IMR-90 (cell line): ENCODE measurements at regions not wholly inside any gene's neighbourhood (a gene's known extent, or its start where the extent isn't known, plus 50 kb on each side); places are given as distances from the start of the nearest gene placed in this dataset.

Source experiments
- CHD1 ChIP-seq: IDR thresholded peaks from 2 replicates; pipeline ENCODE4 v1.6.1; 2012; ENCODE audit warnings: low read depth, low read length, improper control_type of control experiment
- FOS ChIP-seq: fragments of 150-350 bp; IDR thresholded peaks from 2 replicates; pipeline ENCODE4 v1.6.1; 2016; ENCODE audit warnings: low read depth, low read length
- MAFK ChIP-seq: IDR thresholded peaks from 2 replicates; pipeline ENCODE4 v1.6.1; 2012; ENCODE audit warnings: low read depth, low read length, improper control_type of control experiment
- MAZ ChIP-seq: IDR thresholded peaks from 2 replicates; pipeline ENCODE4 v1.6.1; 2012; ENCODE audit warnings: low read depth, mild to moderate bottlenecking, low read length, improper control_type of control experiment, moderate library complexity, borderline replicate concordance
- POLR2A ChIP-seq: IDR thresholded peaks from 2 replicates; pipeline ENCODE4 v1.6.1; 2012; ENCODE audit warnings: mild to moderate bottlenecking, low read depth, low read length
- RAD21 ChIP-seq: IDR thresholded peaks from 2 replicates; pipeline ENCODE4 v1.6.1; 2012; ENCODE audit warnings: low read length, improper control_type of control experiment
- RFX5 ChIP-seq: IDR thresholded peaks from 2 replicates; pipeline ENCODE4 v1.8.0; 2012; ENCODE audit warnings: low read depth, mild to moderate bottlenecking, low read length, moderate library complexity
- SMC3 ChIP-seq: fragments of 150-350 bp; IDR thresholded peaks from 2 replicates; pipeline ENCODE4 v1.6.1; 2016; ENCODE audit warnings: low read depth, mild to moderate bottlenecking, antibody characterized with exemption, low read length, moderate library complexity
- TF ChIP-seq, protein P1 (sequence below): conservative IDR thresholded peaks from 2 replicates; pipeline ENCODE4 v1.5.1; 2012; ENCODE audit warnings: mild to moderate bottlenecking, low read depth, low read length, improper control_type of control experiment
- TF ChIP-seq, protein P2 (sequence below): fragments of 150-350 bp; IDR thresholded peaks from 2 replicates; pipeline ENCODE4 v1.6.1; 2016; ENCODE audit warnings: low read depth, mild to moderate bottlenecking, low read length, moderate library complexity, borderline replicate concordance

DNA sequence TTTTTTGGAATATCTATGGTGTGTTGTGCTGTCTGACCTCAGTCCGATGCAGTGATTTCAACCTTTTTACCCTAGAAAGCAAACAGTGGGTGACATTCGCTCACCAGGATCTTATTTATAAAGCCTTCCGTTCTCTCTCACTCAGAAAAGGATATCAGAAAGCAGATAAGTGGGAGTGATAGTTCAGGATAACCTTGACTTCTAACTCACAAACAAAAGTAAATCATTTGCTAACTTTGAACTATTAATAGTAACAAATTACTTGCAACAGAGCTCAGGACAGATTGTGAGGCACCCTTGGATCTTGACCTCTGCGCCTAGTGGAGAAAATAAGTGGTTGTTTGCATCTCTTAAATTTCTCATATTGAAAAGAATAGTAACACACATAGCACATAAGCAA lies 637.1 kb upstream of the CITED2 start:
- TF ChIP-seq, protein P1, sequence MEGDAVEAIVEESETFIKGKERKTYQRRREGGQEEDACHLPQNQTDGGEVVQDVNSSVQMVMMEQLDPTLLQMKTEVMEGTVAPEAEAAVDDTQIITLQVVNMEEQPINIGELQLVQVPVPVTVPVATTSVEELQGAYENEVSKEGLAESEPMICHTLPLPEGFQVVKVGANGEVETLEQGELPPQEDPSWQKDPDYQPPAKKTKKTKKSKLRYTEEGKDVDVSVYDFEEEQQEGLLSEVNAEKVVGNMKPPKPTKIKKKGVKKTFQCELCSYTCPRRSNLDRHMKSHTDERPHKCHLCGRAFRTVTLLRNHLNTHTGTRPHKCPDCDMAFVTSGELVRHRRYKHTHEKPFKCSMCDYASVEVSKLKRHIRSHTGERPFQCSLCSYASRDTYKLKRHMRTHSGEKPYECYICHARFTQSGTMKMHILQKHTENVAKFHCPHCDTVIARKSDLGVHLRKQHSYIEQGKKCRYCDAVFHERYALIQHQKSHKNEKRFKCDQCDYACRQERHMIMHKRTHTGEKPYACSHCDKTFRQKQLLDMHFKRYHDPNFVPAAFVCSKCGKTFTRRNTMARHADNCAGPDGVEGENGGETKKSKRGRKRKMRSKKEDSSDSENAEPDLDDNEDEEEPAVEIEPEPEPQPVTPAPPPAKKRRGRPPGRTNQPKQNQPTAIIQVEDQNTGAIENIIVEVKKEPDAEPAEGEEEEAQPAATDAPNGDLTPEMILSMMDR, result no peak
- TF ChIP-seq MAFK (no peak), POLR2A (no peak), MAZ (no peak), FOS (no peak), RAD21 (no peak), CHD1 (no peak), RFX5 (no peak), SMC3 (no peak)
- TF ChIP-seq, protein P2, sequence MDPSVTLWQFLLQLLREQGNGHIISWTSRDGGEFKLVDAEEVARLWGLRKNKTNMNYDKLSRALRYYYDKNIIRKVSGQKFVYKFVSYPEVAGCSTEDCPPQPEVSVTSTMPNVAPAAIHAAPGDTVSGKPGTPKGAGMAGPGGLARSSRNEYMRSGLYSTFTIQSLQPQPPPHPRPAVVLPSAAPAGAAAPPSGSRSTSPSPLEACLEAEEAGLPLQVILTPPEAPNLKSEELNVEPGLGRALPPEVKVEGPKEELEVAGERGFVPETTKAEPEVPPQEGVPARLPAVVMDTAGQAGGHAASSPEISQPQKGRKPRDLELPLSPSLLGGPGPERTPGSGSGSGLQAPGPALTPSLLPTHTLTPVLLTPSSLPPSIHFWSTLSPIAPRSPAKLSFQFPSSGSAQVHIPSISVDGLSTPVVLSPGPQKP, result no peak
